Amniotic stem cell (primary cell): ENCODE measurements at regions not wholly inside any gene's neighbourhood (a gene's known extent, or its start where the extent isn't known, plus 50 kb on each side); places are given as distances from the start of the nearest gene placed in this dataset.

Source experiments
- DNase-seq: peaks from one replicate; lab custom pipeline; 2025; lab: John Stamatoyannopoulos, UW

GRCh38 chr9:129383561-129384490, 205.8 kb upstream of the IER5L start:
- peak; percentile 16 for DNase-seq

GRCh38 chr9:129383019-129383560, 205.0 kb upstream of the IER5L start:
- DNase-seq: no peak

DNA sequence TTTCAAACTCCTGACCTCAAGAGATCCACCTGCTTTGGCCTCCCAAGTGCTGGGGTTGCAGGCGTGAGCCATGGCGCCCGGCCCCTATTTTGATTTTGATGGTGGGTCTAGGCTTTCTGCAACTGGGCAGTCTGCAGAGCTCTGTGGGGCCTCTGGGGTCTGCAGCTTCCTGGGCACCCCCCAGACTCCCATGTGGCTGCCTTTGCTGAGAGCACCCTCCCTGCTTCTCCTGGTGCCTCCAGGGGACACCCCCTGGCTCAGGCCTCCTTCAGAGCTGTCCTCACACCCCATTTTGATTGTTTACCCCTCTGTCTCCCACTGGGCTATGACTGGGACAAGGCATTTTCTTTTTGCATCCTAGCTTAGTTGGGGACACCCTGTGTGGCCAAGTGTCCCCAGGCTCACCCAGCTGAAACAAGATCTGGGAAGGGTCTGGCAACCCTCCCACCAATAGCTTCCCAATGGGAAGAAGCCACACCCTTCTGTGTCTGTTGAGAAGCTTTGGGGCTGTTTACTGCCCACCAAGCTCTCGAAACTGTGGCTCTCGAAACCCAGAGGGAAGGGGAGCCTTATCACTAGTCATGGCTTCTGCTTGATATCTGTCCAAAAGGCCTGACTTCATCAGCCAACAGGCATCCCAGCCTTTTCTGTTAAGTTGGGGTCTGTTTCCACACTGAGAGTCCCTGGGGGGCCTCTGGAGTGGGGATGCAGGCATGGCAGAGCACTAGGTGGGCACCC, 204.4 kb upstream of the IER5L start:
- DNase-seq: no peak

GRCh38 chr9:129381481-129381957, 203.5 kb upstream of the IER5L start:
- DNase-seq: no peak

DNA sequence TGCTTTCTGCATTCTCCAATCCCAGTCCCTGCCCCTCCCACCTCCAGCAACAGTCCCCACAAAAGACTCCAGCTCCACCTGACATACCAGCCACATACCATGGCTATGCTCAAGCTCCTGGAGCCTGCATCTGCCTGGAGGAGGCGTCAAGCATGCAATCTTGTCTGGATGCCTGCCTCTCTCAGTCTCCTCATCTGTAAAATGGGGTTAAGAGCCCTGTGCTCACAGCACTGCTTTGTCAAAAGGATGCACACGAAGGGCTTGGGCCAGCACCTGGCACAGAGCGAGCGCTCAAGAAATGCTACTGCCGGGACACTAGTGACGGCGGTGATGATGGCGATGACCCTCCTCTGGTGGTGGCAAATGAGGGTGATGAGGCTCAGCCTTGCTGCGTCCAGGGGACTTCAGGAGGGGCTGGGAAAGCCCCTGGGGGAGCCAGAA, 202.9 kb upstream of the IER5L start:
- DNase-seq: no peak

- no peak for DNase-seq
These were observed 201.8 kb upstream of the IER5L start for GRCh38 chr9:129379886-129380285.

GRCh38 chr9:129379181-129379836, 201.2 kb upstream of the IER5L start:
- no peak for DNase-seq

GRCh38 chr9:129377931-129378661, 200.0 kb upstream of the IER5L start:
- no peak for DNase-seq

- DNase-seq: no peak
These were observed 199.1 kb upstream of the IER5L start for GRCh38 chr9:129377181-129377580.

DNA sequence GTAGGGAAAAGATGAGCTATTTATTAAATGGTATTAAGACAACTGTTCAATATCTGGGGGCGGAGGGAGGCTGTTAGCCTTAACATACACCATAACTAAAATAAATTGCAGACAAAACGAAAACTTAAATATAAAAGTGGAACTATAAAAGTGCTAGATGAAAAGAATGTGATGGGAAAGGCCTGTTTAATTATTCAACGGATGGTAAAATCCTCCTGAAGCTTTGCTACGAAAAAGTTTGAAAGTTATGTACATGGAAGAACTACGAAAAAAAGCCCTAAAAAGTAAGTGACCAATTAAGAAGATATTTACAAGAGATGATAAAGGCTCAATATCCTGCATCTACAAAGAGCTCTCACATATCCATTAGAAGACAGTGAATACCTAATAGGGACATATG, 197.8 kb upstream of the IER5L start:
- no peak for DNase-seq

DNA sequence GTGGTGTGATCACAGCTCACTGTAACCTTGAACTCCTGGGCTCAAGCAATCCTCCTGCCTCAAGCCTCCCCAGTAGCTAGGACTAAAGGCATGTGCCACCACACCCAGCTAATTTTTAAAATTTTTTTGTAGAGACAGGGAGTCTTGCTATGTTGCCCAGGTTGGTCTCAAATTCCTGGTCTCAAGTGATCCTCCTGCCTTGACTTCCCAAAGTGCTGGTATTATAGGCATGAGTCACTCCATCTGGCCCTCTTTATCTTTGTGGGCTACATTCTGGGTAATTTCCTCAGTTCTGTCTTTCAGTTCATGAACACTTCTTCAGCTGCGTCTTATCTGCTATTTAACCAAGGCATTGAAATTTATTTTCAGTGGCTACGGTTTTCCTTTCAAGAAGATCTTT, 196.6 kb upstream of the IER5L start:
- DNase-seq: no peak

DNA sequence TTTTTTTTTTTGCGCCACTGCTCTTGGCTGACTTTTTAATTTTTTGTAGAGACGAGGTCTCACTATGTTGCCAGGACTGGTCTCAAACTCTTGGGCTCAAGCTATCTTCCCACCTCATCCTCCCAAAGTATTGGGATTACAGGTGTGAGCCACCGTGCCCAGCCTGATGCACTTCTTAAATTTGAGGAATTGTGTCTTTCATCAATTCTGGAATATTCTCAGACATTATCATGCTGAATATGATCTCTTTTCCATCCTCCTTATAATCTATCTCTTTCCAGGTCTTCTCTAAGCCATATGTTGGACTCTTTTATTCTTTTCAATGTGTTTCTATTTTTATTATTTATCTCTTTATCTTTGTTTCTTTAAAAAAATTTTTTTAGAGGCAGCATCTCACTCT, 196.2 kb upstream of the IER5L start:
- no peak for DNase-seq

GRCh38 chr9:129373361-129373760, 195.3 kb upstream of the IER5L start:
- DNase-seq: no peak

DNA sequence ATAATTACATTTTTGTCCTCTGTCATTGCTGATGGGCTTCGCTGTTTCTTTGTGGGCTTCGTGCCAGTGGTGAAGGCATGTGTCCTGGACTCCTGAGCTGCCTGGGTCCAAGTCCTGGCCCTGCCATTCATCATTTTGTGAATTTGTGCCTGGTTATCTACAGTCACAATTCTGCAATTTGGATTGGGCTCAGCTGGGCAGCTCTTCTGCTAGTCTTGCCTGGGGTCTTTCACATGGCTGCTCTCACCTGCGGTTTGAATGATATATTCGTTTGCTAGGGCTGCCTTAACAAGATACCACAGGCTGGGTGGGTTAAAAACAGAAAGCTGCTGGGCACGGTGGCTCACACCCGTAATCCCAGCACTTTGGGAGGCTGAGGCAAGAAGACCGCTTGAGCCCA, 192.7 kb upstream of the IER5L start:
- no peak for DNase-seq

GRCh38 chr9:129368444-129368978, 190.4 kb upstream of the IER5L start:
- DNase-seq: no peak

DNA sequence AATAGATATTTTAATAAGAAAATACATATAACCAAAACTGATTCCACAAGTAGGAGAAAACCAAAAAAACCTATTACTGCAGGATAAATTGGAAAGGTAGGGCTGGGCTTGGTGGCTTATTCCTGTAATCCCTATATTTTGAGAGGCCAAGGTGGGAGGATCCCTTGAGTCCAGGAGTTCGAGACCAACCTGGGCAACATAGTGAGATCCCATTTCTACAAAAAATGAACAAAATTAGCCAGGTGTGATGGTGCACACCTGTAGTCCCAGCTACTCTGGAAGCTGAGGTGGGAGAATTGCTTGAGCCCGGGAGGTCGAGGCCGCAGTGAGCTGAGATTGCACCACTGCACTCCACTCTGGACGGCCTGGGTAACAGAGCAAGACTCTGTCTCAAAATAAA, 189.2 kb upstream of the IER5L start:
- DNase-seq: no peak

- DNase-seq: no peak
These were observed 187.1 kb upstream of the IER5L start for GRCh38 chr9:129365196-129365595.

- DNase-seq: no peak
These were observed 185.3 kb upstream of the IER5L start for GRCh38 chr9:129363216-129363873.

DNA sequence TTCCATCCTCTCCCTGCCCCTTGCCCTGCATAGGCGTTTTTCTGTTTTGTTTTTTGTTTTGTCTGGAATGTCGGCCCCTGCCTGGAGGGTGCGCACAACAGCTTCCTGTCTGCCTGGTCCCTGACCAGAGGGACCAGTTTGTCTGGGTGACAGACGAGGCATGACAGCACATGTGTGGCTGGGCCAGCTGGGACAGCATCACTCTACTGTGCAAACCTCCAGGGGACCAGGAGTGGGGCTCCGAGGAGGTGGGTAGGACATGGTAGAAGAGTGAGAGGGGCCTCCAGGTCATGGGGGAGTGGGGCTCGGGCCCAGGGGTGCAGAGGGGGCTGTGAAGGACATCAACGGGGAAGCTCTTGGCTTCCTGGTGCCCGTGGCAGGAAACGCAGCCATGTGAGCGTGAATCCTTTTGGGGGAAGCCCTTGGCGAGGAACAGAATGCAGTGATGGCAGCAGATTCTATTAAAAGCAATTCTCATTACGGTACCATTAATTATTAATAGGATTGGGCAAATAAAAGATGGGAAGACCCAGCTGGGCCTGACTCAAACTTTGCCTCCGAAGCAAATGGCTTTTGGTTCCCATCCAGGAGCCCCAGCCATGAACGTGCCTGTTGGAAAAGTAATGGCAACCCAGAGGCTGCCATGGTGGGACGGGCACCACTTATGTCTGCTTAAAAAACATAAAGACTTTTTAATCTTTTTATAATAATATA, 184.4 kb upstream of the IER5L start:
- no peak for DNase-seq

GRCh38 chr9:129361196-129361595, 183.1 kb upstream of the IER5L start:
- no peak for DNase-seq
